PFSK-1 (cell line): ENCODE measurements at regions not wholly inside any gene's neighbourhood (a gene's known extent, or its start where the extent isn't known, plus 50 kb on each side); places are given as distances from the start of the nearest gene placed in this dataset.

ENCODE experiments used
- FOXP2 ChIP-seq: optimal IDR thresholded peaks from 2 replicates; pipeline ENCODE3; 2011; ENCODE audit warnings: borderline replicate concordance, control low read depth, inconsistent platforms; ENCODE audit not compliant: insufficient read depth; ENCODE audit errors: extremely low read length, extremely low read depth
- POLR2AphosphoS5 ChIP-seq: IDR thresholded peaks from 2 replicates; pipeline ENCODE4 v1.6.1; 2012; ENCODE audit warnings: low read depth, mild to moderate bottlenecking, control low read depth, low read length, moderate library complexity
- REST ChIP-seq, 2 experiments: IDR thresholded peaks; 2 replicates each; pipeline versions ENCODE4 v1.6.1 to v1.8.0; 2011 to 2012; ENCODE audit warnings: low read depth in 2 of 2, low read length in 2 of 2, control low read depth in 1 of 2, inconsistent platforms in 1 of 2, mild to moderate bottlenecking in 1 of 2, moderate library complexity in 1 of 2; ENCODE audit not compliant: insufficient read depth in 1 of 2
- SIN3A ChIP-seq: IDR thresholded peaks from 2 replicates; pipeline ENCODE4 v1.6.1; 2012; ENCODE audit warnings: mild to moderate bottlenecking, low read length, moderate library complexity, borderline replicate concordance; ENCODE audit not compliant: insufficient read depth
- TAF1 ChIP-seq: IDR thresholded peaks from 2 replicates; pipeline ENCODE4 v1.6.1; 2012; ENCODE audit warnings: low read length, control low read depth, borderline replicate concordance; ENCODE audit not compliant: insufficient read depth

GRCh38 chr1:229069176-229069575 is 201.7 kb upstream of the RAB4A start:
- TF ChIP-seq SIN3A (no peak), REST (IDR thresholded peaks at IDR 0.05; ENCODE audit: insufficient read depth in 1 of 2, low read depth in 2 of 2, low read length in 2 of 2) (no peak), TAF1 (no peak), POLR2AphosphoS5 (no peak), FOXP2 (no peak)

- TF ChIP-seq REST (IDR thresholded peaks at IDR 0.05; ENCODE audit: insufficient read depth in 1 of 2, low read depth in 2 of 2, low read length in 2 of 2) (no peak), TAF1 (no peak), FOXP2 (no peak), POLR2AphosphoS5 (no peak), SIN3A (no peak)
These were observed 200.7 kb upstream of the RAB4A start for GRCh38 chr1:229070168-229070567.

- TF ChIP-seq REST (IDR thresholded peaks at IDR 0.05; ENCODE audit: insufficient read depth in 1 of 2, low read depth in 2 of 2, low read length in 2 of 2) (no peak), TAF1 (no peak), SIN3A (no peak), POLR2AphosphoS5 (no peak), FOXP2 (no peak)
These were observed 197.7 kb upstream of the RAB4A start for GRCh38 chr1:229073251-229073650.

- TF ChIP-seq FOXP2, result no peak
- TF ChIP-seq REST (IDR thresholded peaks at IDR 0.05; ENCODE audit: insufficient read depth in 1 of 2, low read depth in 2 of 2, low read length in 2 of 2), result no peak
- TF ChIP-seq SIN3A, result no peak
- no peak for TF ChIP-seq POLR2AphosphoS5
- no peak for TF ChIP-seq TAF1
These were observed 195.7 kb upstream of the RAB4A start for GRCh38 chr1:229075217-229075616.

- TF ChIP-seq SIN3A (no peak), FOXP2 (no peak), REST (IDR thresholded peaks at IDR 0.05; ENCODE audit: insufficient read depth in 1 of 2, low read depth in 2 of 2, low read length in 2 of 2) (no peak), POLR2AphosphoS5 (no peak), TAF1 (no peak)
These were observed 195.2 kb upstream of the RAB4A start for GRCh38 chr1:229075716-229076115.
